Thoracic aorta (tissue), 2 donors: ENCODE measurements at regions not wholly inside any gene's neighbourhood (a gene's known extent, or its start where the extent isn't known, plus 50 kb on each side); places are given as distances from the start of the nearest gene placed in this dataset.
"Not testable (repeated sequence)": the region's sequence is repeated elsewhere in the genome, so short reads cannot be mapped to it uniquely, and the experiment has no call there.

Experiments
- ATAC-seq: fragments of 150-250 bp; one replicate; pipeline ENCODE4 v1.8.0; 2017; ENCODE audit warnings: low read depth; ENCODE audit not compliant: insufficient number of reproducible peaks, low FRiP score
- DNase-seq: peaks from one replicate; pipeline ENCODE4 v3.0.0-alpha.2; 2020; ENCODE audit warnings: low spot score
- H3K27ac ChIP-seq, 2 donors: fragments of 200-600 bp; sonication (generic); 1 replicate in 1 of 2; 2 replicates in 1 of 2; pipeline ENCODE4 v1.5.1; 2016; ENCODE audit warnings: mild to moderate bottlenecking in 2 of 2, moderate library complexity in 2 of 2
- H3K27me3 ChIP-seq: fragments of 200-600 bp; sonication (generic); replicated peaks from 2 replicates; pipeline ENCODE4 v1.6.0; 2016; ENCODE audit warnings: mild to moderate bottlenecking; ENCODE audit not compliant: insufficient read depth
- H3K36me3 ChIP-seq: fragments of 200-600 bp; sonication (generic); one replicate; pipeline ENCODE4 v1.5.1; 2016
- H3K4me1 ChIP-seq, 2 donors: fragments of 200-600 bp; sonication (generic); 1 replicate in 1 of 2; 2 replicates in 1 of 2; pipeline versions ENCODE4 v1.5.1 to v1.6.0; 2016; ENCODE audit warnings: low read depth in 2 of 2, mild to moderate bottlenecking in 1 of 2; ENCODE audit not compliant: control insufficient read depth in 1 of 2
- H3K4me3 ChIP-seq: fragments of 200-600 bp; sonication (generic); 2 replicates; pipeline ENCODE4 v1.5.1; 2016; ENCODE audit warnings: mild to moderate bottlenecking
- H3K9me3 ChIP-seq: fragments of 200-600 bp; sonication (generic); 2 replicates; pipeline ENCODE4 v1.5.1; 2016
- TF ChIP-seq, protein P1 (sequence below): fragments of 200-600 bp; sonication (generic); IDR thresholded peaks from one replicate; pipeline ENCODE4 v1.5.1; 2019; ENCODE audit warnings: antibody characterized with exemption

DNA sequence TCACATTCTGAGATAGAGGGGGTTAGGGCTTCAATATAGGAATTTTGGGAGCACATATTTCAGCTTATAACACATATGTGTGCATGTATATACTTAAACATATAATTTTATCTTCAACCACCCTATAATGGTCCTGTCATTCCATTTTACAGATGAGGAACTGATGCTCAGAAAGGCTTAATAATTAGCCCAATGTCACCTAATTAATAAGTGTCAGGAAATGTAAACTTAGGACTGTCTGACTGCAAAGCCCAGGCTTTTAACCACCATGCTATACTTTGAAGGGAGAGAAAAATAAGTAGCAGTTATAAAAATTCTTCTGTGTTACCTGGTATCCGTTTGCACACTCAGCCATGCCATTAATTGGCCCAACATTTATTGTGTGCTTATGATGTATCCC lies 172.6 kb downstream of the SKIDA1 start:
- DNase-seq (no peak), ATAC-seq (no peak)
- Histone ChIP-seq H3K27ac (no peak overlapping the region), H3K4me3 (no peak overlapping the region), H3K36me3 (no peaks in the 10 kb centered on the region), H3K9me3 (no peaks in the 10 kb centered on the region), H3K27me3 (no peaks in the 10 kb centered on the region), H3K4me1 (peaks cover 7 to 14% of the 10 kb centered on the region in 2 donors)
- TF ChIP-seq, protein P1, sequence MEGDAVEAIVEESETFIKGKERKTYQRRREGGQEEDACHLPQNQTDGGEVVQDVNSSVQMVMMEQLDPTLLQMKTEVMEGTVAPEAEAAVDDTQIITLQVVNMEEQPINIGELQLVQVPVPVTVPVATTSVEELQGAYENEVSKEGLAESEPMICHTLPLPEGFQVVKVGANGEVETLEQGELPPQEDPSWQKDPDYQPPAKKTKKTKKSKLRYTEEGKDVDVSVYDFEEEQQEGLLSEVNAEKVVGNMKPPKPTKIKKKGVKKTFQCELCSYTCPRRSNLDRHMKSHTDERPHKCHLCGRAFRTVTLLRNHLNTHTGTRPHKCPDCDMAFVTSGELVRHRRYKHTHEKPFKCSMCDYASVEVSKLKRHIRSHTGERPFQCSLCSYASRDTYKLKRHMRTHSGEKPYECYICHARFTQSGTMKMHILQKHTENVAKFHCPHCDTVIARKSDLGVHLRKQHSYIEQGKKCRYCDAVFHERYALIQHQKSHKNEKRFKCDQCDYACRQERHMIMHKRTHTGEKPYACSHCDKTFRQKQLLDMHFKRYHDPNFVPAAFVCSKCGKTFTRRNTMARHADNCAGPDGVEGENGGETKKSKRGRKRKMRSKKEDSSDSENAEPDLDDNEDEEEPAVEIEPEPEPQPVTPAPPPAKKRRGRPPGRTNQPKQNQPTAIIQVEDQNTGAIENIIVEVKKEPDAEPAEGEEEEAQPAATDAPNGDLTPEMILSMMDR: no peak

DNA sequence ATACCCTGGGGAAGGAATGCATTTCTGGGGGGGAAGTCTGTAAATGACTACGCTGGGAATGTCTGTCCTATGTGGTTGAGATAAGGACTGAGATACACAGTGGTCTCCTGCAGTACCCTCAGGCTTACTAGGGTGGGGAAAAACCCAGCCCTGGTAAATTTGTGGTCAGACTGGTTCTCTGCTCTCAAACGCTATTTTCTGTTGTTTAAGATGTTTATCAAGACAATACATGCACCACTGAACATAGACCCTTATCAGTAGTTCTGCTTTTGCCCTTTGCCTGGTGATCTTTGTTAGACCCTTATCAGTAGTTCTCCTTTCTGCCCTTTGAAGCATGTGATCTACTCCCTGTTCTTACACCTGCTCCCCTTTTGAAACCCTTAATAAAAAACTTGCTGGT lies 173.9 kb downstream of the SKIDA1 start:
- H3K4me1 ChIP-seq: peaks cover 7 to 14% of the 10 kb centered on the region in 2 donors
- H3K27ac ChIP-seq, H3K36me3 ChIP-seq, DNase-seq, H3K4me3 ChIP-seq, H3K9me3 ChIP-seq, H3K27me3 ChIP-seq, ATAC-seq: not testable (repeated sequence)

DNA sequence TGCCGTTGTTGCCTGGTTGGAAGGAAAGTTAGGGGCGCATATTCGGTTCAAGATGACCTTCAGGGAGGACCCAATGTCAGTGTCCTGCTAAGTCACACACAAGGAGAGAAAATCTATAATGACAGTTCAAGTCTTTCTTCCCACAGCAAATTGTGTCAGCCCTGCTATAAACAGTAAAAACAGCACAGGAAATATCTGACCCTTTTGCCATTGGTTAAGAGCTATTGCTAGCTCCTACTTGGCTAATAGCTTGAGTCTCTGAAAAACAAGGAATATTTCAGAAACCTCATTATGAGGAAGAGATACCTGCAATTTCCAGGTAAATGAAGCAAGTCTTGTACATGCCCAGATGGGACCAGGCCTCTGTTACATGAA lies 175.6 kb downstream of the SKIDA1 start:
- no peaks in the 10 kb centered on the region for H3K36me3 ChIP-seq
- H3K27ac ChIP-seq: peak overlapping the region in 1 of 2 donors; percentile 27
- no peak for ATAC-seq

DNA sequence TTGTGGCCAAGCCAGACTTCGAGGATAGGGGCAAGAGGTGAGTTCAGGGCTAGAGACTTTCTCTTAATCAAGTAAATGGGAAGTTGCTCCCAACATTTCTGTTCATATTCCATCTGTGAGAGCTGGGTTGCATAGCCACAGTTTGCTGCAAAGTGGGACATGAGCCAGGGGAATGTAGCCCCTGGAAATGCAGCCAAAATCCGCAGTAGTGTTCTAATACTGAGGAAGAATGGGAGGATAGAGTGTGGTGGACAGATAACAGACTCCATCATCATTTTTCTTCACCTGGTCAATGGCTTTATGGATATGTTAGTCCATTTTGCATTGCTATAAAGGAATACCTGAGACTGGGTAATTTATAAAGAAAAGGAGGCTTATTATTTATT lies 177.7 kb downstream of the SKIDA1 start:
- Histone ChIP-seq H3K27ac (no peak overlapping the region), H3K4me1 (peaks cover 7 to 14% of the 10 kb centered on the region in 2 donors), H3K9me3 (no peaks in the 10 kb centered on the region), H3K36me3 (no peaks in the 10 kb centered on the region), H3K4me3 (no peak overlapping the region), H3K27me3 (no peaks in the 10 kb centered on the region)
- ATAC-seq: no peak
- no peak for DNase-seq
- TF ChIP-seq, protein P1: no peak

More for the DNA sequence above, 175.6 kb downstream of the SKIDA1 start:
- H3K4me3 ChIP-seq: no peak overlapping the region
- H3K9me3 ChIP-seq: no peaks in the 10 kb centered on the region
- H3K4me1 ChIP-seq: peaks cover 7 to 14% of the 10 kb centered on the region in 2 donors
- TF ChIP-seq, protein P1: no peak
- DNase-seq: no peak
- H3K27me3 ChIP-seq: no peaks in the 10 kb centered on the region

DNA sequence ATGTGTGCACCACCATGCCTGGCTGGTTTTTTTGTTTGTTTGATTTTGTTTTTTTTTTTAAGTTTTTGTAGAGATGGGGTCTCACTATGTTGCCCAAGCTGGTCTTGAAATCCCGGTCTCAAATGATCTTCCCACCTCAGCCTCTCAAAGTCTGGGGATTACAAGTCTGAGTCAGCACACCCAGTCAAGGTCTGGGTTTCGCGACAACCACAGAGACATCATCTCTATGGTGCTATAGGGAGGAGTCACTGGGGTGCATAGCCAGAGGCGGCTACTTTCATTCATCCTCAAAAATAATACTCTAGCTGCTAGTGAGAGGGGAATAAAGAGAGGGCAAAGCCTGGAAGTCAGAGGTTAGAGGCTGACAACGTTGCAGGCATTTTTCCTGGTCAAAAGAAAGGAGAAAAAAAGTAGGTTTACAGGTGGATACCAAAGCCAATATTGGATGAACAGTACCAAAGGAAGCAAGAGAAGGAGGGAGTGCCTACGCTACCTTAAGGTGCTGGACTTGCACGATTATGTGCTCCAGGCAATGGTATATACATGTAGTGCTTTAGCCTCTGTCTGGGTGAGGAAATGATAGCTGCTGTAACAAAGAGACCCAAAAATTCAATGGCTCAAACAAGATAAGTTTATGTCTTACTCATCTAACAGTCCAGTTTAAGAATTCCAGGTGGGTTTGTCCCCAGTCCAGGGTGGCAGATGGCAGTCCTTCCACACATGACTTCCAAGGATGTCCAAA lies 178.3 kb downstream of the SKIDA1 start:
- H3K36me3 ChIP-seq: no peaks in the 10 kb centered on the region
- peaks cover 7 to 14% of the 10 kb centered on the region in 2 donors for H3K4me1 ChIP-seq
- H3K9me3 ChIP-seq: no peaks in the 10 kb centered on the region
- H3K4me3 ChIP-seq: no peak overlapping the region
- ATAC-seq (no peak), DNase-seq (no peak)
- TF ChIP-seq, protein P1: no peak
- H3K27ac ChIP-seq: no peak overlapping the region
- no peaks in the 10 kb centered on the region for H3K27me3 ChIP-seq

DNA sequence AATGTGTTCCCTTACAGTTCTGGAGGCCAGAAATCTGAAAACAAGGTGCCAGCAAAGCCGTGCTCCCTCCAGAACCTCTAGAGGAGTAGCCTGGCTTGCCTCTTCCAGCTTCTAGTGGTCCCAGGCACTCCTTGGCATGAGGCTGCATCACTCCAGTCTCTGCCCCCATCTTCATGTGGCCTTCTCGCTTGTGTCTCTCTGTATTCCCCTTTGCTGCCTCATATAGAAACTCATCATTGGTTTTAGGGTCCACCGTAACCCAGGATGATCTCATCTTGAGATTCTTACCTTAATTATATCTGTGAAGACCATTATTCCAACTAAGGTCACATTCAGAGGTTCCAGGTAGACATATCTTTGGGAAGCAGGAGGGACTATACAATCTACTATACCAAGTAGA lies 182.4 kb downstream of the SKIDA1 start:
- ATAC-seq: no peak
- no peak overlapping the region for H3K27ac ChIP-seq
- TF ChIP-seq, protein P1: no peak

DNA sequence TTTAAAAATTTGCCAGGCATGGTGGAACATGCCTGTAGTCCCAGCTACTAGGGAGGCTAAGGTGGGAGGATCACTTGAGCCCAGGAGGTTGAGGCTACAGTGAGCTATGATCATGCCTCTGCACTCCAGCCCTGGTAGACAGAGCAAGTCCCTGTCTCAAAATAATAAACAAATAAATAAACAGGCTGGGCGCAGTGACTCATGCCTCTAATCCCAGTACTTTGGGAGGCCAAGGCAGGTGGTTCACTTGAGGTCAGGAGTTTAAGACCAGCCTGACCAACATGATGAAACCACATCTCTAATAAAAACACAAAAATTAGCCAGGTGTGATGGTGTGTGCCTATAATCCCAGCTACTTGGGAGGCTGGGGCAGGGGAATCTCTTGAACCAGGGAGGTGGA lies 183.0 kb downstream of the SKIDA1 start:
- H3K27me3 ChIP-seq, H3K9me3 ChIP-seq, H3K27ac ChIP-seq, DNase-seq, H3K36me3 ChIP-seq, ATAC-seq, H3K4me3 ChIP-seq, H3K4me1 ChIP-seq: not testable (repeated sequence)

More for the DNA sequence above, 182.4 kb downstream of the SKIDA1 start:
- Histone ChIP-seq H3K4me1 (no peaks in the 10 kb centered on the region), H3K9me3 (no peaks in the 10 kb centered on the region), H3K27me3 (no peaks in the 10 kb centered on the region), H3K4me3 (no peak overlapping the region), H3K36me3 (no peaks in the 10 kb centered on the region)
- DNase-seq: no peak
